ENCODE measurements at regions not wholly inside any gene's neighbourhood (a gene's known extent, or its start where the extent isn't known, plus 50 kb on each side); places are given as distances from the start of the nearest gene placed in this dataset.
"Not testable (repeated sequence)": the region's sequence is repeated elsewhere in the genome, so short reads cannot be mapped to it uniquely, and the experiment has no call there.

DNA sequence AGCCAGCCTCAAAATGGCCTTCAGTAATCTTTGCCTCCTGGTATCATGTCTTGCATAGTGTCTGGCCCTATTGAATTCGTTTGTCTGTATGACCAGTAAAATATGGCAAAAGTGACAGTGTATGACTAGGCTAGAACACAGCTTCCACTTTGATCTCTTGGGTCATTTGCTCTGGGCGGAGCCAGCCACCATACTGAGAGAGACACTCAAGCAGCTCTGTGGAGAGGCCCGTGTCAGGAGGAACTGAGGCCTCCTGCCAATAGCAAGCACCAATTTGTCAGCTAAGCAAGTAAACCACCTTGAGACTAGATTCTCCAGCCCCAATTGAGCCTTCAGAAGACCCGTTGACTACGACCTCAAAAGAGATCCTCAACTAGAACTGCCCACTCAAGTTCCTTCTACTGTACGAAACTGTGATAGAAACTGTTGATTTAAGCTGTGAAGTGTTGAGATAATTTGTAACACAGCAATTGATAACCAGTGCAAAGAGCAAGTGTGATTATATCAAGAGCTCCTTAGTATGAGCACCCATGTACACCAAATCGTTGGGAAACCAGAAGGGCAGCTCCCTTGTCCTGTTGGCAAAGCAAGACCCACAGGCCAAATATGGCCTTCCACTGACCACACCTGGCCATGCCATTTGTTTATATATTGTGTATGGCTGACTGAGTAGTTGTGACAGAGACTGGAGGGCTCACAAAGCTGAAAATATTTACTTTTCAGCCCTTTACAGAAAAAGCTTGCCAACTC lies 52.7 kb upstream of the SERBP1 start:
- no peak overlapping the region for H3K27ac Mint-ChIP-seq
- DNase-seq (ENCODE audit: low spot score in 2 of 2) (no peak), ATAC-seq (ENCODE audit: low read depth) (no peak)
- no peaks in the 10 kb centered on the region for H3K4me1 Mint-ChIP-seq
- peaks cover 9% of the 10 kb centered on the region for H3K27me3 Mint-ChIP-seq
- H3K36me3 Mint-ChIP-seq, result no peaks in the 10 kb centered on the region
- no peaks in the 10 kb centered on the region for H3K9me3 Mint-ChIP-seq
- H3K4me3 Mint-ChIP-seq, result no peak overlapping the region

DNA sequence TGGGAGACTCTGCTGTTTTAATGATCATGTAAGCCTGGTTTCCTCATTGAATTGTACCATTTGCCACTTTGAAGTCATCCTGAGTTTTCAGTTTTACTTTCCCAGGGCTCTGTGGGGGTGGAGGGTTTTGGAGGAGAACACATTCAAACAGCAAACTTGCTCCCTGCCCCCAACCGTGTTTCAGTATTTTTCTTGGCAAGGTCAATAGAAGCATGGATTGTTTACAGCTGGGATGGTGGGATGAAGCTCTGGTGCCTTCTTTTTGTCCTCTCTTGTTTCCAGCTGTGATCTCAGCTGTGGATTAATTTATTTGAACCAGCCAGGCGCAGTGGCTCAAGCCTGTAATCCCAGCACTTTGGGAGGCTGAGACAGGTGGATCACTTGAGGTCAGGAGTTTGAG lies 54.3 kb upstream of the SERBP1 start:
- no peaks in the 10 kb centered on the region for H3K4me1 Mint-ChIP-seq
- no peak for DNase-seq (ENCODE audit: low spot score in 2 of 2)
- no peak overlapping the region for H3K27ac Mint-ChIP-seq
- H3K9me3 Mint-ChIP-seq, result no peaks in the 10 kb centered on the region
- H3K4me3 Mint-ChIP-seq, result no peak overlapping the region
- ATAC-seq (ENCODE audit: low read depth), result no peak
- no peaks in the 10 kb centered on the region for H3K36me3 Mint-ChIP-seq
- H3K27me3 Mint-ChIP-seq, result peaks cover 8% of the 10 kb centered on the region

DNA sequence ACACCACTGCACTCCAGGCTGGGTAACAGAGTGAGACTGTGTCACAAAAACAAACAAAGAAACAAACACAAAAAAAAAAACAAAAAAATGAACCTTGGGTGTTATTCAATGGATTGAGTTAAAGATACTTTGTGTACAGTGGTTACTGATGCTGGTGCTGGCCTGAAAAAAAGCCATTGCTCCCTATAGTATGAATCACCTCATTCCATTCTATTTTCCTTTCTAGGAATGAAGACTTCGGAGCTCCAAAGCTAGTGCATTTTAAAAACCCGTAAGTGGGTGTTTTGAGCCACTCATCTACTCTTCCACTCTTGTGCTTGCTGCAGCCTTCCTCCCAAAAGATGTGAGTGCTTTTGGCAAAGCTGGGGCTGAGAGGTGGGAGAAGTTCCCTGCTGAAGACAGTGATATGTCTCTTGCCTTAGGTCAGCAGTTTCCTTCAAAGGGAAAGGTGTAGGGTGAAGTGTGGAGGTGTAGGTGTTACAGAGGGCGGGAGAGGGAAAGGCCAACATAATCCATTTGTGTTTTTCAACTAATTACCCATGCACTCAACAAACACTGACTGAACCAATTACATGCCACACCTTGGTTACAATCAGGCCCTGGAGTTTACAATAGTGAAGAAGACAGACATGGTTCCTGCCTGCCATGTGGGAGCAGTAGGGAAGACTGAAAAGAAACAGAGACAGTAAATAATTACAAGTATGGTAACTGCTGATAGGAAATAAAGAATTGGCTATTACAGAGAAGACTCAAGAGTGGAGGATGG lies 55.0 kb upstream of the SERBP1 start:
- no peak overlapping the region for H3K4me3 Mint-ChIP-seq
- H3K27ac Mint-ChIP-seq, result no peak overlapping the region
- peaks cover 1% of the 10 kb centered on the region for H3K4me1 Mint-ChIP-seq
- H3K27me3 Mint-ChIP-seq, result peaks cover 9% of the 10 kb centered on the region
- H3K9me3 Mint-ChIP-seq, result no peaks in the 10 kb centered on the region
- H3K36me3 Mint-ChIP-seq, result no peaks in the 10 kb centered on the region
- DNase-seq (ENCODE audit: low spot score in 2 of 2) (no peak), ATAC-seq (ENCODE audit: low read depth) (no peak)

DNA sequence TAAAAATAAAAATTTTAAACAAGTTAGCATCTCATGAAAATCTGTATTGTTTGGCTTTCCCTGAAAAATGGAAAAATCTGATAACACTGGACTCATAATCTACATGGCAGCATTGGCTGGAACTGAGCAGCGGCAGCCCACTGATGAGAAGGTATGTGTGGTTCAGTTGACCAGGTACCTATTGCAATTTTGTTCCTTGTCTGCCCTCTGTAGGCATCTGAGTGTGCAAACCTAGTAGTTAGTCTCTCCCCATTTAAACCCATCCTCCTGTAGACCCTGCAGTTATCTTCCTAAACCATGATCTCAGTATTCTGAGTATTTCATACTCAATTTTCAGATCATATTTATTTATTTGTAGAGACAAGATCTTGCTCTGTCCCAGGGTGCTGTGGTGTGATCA lies 59.4 kb upstream of the SERBP1 start:
- Mint-ChIP-seq H3K4me1 (peaks cover 2% of the 10 kb centered on the region), H3K27ac (no peak overlapping the region), H3K27me3 (peaks cover 2% of the 10 kb centered on the region), H3K9me3 (no peaks in the 10 kb centered on the region), H3K36me3 (no peaks in the 10 kb centered on the region), H3K4me3 (no peak overlapping the region)
- ATAC-seq (ENCODE audit: low read depth), result peak; percentile 53
- DNase-seq (ENCODE audit: low spot score in 2 of 2), result no peak

DNA sequence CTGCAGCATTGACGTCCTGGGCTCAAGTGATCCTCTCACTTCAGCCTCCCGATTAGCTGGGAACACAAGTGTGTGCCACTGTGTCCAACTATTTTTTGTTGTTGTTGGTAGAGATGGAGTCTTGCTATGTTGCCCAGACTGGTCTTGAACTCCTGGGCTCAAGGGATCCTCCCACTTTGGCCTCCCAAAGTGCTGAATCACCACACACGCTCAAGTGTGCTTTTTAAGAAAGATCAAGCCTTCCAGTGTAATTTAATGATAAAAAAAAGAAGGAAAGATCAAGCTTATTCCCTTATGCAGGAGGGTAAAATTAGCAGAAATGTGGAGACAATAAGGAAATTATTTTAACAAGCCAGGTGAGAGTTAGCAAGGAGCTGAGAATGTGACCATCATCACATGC lies 61.1 kb upstream of the SERBP1 start:
- DNase-seq (ENCODE audit: low spot score in 2 of 2) (no peak), ATAC-seq (ENCODE audit: low read depth) (no peak)
- Mint-ChIP-seq H3K4me1 (peaks cover 2% of the 10 kb centered on the region), H3K9me3 (no peaks in the 10 kb centered on the region), H3K36me3 (no peaks in the 10 kb centered on the region), H3K4me3 (no peak overlapping the region), H3K27ac (no peak overlapping the region), H3K27me3 (peaks cover 2% of the 10 kb centered on the region)

DNA sequence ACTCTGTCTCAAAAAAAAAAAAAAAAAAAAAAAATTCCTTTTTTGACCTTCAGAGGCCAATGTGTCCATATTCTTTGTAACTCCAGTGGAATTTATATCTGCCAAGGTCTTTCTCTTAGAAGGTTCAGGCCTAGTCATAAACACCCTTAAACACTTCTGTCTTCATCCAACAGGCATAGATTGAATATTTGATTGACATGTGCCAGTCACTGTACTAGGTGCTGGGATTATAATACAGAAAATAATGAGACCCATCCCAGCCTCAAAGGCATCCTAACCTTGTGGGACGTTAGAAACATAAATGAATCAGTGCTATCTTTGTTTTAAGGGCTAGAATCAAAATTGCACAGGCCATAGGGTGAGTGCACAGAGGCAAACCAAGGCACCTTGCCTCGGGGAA lies 62.9 kb upstream of the SERBP1 start:
- Mint-ChIP-seq H3K4me3 (no peak overlapping the region), H3K9me3 (no peaks in the 10 kb centered on the region), H3K27ac (no peak overlapping the region), H3K27me3 (peaks cover 3% of the 10 kb centered on the region), H3K36me3 (no peaks in the 10 kb centered on the region), H3K4me1 (peaks cover 2% of the 10 kb centered on the region)
- ATAC-seq (ENCODE audit: low read depth), result no peak
- DNase-seq (ENCODE audit: low spot score in 2 of 2), result no peak

DNA sequence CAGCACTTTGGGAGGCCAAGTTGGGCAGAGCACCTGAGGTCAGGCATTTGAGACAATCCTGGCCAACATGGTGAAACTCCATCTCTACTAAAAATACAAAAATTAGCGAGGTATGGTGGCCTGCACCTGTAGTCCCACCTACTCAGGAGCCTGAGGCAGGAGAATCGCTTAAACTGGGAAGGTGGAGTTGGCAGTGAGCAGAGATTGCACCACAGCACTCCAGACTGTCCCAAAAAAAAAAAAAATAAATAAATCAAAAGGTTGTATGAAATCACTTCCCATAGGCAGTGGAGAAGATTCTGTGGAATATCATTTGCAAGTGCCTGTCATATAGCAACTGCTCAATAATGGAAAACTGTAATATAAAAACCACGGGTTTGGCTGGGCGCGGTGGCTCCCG lies 65.1 kb upstream of the SERBP1 start:
- ATAC-seq (ENCODE audit: low read depth) (no peak), DNase-seq (ENCODE audit: low spot score in 2 of 2) (no peak)
- H3K27me3 Mint-ChIP-seq, result peaks cover 2% of the 10 kb centered on the region
- no peak overlapping the region for H3K4me3 Mint-ChIP-seq
- no peaks in the 10 kb centered on the region for H3K36me3 Mint-ChIP-seq
- H3K9me3 Mint-ChIP-seq, result no peaks in the 10 kb centered on the region
- H3K27ac Mint-ChIP-seq, result no peak overlapping the region
- H3K4me1 Mint-ChIP-seq, result peaks cover under 1% of the 10 kb centered on the region

DNA sequence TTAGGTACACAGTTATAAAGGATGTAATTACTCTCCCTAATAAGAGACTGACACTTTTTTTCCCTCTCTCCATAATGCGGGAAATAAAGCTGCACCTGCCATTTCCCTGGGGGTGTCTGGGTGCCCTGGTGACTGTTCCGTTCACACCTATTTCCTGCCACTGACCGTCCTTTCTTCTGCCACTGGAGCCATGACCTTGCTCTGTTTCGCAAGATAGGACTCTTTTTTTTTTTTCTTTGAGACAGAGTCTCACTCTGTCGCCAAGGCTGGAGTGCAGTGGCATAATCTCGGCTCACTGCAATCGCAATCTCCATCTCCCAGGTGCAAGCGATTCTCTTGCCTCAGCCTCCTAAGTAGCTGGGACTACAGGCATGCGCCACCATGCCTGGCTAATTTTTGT lies 66.1 kb upstream of the SERBP1 start:
- H3K27me3 Mint-ChIP-seq, result peaks cover 2% of the 10 kb centered on the region
- peaks cover 4% of the 10 kb centered on the region for H3K4me1 Mint-ChIP-seq
- ATAC-seq (ENCODE audit: low read depth) (no peak), DNase-seq (ENCODE audit: low spot score in 2 of 2) (no peak)
- H3K36me3 Mint-ChIP-seq, result no peaks in the 10 kb centered on the region
- H3K9me3 Mint-ChIP-seq, result no peaks in the 10 kb centered on the region
- H3K4me3 Mint-ChIP-seq, result no peak overlapping the region
- no peak overlapping the region for H3K27ac Mint-ChIP-seq

DNA sequence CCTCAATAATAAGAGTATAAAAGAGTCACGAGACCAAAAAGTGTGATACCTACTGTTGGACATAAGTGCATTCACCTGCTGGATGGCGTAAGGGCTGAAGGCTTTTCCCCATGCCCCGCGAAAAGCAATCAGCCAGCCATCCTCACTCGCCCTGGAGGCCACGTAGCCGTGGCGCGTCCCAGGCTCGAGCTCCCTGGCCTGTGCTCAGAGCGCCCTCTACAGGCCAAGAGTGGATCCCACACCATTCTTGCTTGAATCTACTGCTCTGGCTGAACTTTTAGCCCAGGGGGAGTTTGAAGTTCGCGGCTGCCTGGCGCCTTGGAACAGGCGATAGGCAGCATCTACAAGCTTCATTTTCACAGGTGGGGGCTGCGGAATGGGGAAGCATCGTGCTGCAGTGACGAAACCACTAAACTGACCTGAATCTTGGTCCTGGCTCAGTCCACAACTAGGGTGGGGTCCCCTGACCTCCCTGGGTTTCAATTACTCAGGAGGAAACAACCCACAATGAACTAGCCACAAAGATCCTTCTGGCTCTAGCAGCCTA lies 70.3 kb upstream of the SERBP1 start:
- Mint-ChIP-seq H3K27me3 (peaks cover 7% of the 10 kb centered on the region), H3K27ac (no peak overlapping the region), H3K4me1 (peaks cover 4% of the 10 kb centered on the region), H3K4me3 (no peak overlapping the region), H3K9me3 (no peaks in the 10 kb centered on the region), H3K36me3 (no peaks in the 10 kb centered on the region)
- peak; percentile 98 for ATAC-seq (ENCODE audit: low read depth)
- peak; percentile 79 to 84 for DNase-seq (ENCODE audit: low spot score in 2 of 2)

DNA sequence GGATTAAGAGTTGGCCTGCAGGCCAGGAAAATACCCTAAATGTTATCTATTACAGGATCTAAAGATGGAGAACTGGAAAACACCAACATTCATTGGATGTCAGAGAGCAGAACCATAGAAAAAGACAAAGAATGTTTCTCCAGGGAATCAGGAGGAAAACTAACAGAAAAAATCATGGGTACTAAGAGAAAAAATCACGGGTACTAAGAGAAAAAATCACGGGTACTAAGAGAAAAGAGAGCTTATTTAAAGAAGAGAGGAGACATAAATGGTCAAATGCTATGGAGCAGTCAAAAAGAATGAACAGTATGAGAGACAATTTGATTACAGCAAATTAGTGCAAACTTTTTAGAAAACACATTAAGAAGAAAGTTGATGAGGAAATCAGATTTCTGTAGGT lies 73.8 kb upstream of the SERBP1 start:
- Mint-ChIP-seq H3K27ac (no peak overlapping the region), H3K4me1 (peaks cover 4% of the 10 kb centered on the region), H3K4me3 (no peak overlapping the region), H3K9me3 (no peaks in the 10 kb centered on the region), H3K27me3 (peaks cover 5% of the 10 kb centered on the region), H3K36me3 (no peaks in the 10 kb centered on the region)
- DNase-seq (ENCODE audit: low spot score in 2 of 2) (no peak), ATAC-seq (ENCODE audit: low read depth) (no peak)

DNA sequence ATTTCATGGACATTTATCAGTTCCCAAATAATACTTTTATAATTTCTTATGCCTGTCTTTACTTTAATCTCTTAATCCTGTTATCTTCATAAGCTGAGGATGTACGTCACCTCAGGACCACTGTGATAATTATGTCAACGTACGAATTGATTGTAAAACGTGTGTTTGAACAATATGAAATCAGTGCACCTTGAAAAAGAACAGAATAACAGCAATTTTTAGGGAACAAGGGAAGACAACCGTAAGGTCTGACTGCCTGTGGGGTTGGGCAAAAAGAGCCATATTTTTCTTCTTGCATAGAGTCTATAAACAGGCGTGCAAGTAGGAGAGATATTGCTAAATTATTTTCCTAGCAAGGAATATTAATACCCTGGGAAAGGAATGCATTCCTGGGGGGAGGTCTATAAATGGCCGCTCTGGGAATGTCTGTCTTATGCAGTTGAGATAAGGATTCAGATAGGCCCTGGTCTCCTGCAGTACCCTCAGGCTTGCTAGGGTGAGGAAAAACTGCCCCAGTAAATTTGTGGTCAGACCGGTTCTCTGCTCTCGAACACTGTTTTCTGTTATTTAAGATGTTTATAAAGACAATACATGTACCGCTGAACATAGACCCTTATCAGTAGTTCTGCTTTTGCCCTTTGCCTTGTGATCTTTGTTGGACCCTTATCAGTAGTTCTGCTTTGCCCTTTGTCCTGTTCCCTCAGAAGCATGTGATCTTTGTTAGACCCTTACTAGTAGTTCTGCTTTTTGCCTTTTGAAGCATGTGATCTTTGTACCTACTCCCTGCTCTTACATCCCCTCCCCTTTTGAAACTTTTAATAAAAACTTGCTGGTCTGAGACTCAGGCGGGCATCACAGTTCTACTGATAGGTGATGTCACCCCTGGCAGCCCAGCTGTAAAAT lies 83.4 kb upstream of the SERBP1 start:
- not testable (repeated sequence) for H3K4me3 Mint-ChIP-seq; H3K27me3 Mint-ChIP-seq; H3K4me1 Mint-ChIP-seq; H3K9me3 Mint-ChIP-seq; H3K27ac Mint-ChIP-seq; DNase-seq (ENCODE audit: low spot score in 2 of 2); ATAC-seq (ENCODE audit: low read depth); H3K36me3 Mint-ChIP-seq

DNA sequence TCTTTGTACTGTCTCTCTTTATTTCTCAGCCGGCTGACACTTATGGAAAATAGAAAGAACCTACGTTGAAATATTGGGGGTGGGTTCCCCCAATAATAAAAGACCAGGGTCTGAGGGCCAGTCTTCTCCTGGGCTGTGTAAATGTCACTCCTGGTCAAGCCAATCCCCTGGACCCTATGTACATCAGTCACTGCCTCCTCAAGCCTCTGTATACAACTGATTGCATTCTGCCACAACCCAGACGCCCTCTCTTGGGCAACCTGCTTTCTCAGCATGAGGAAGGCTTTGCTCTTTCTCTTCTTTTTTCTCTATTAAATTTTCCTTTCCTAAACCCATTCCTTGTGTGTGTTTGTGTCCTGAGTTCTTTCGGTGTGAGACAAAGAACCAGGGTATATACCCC lies 84.1 kb upstream of the SERBP1 start:
- no peak overlapping the region for H3K4me3 Mint-ChIP-seq
- H3K4me1 Mint-ChIP-seq, result no peaks in the 10 kb centered on the region
- H3K9me3 Mint-ChIP-seq, result peaks cover 6% of the 10 kb centered on the region

DNA sequence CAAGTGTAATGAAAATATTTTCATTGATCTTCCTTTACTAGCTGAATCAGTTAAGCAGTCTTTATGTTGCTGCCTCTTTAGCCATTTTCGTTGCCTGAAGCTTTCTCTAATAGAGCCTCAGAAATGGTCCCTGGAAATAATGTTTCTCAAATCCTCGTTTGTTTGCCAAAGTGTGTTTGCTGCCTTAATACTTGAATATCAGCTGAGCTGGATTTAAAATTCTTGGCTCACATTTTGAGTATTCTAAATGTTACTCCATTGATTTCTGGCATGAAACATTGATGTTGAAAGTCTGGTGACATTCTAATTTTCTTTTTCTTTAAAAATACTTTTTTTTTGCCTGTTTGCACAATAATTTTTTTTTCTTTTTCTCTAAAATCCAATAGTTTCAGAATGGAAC lies 84.6 kb upstream of the SERBP1 start:
- ATAC-seq (ENCODE audit: low read depth) (no peak), DNase-seq (ENCODE audit: low spot score in 2 of 2) (no peak)
- H3K27me3 Mint-ChIP-seq, result peaks cover 3% of the 10 kb centered on the region
- peaks cover 6% of the 10 kb centered on the region for H3K9me3 Mint-ChIP-seq
- H3K36me3 Mint-ChIP-seq, result no peaks in the 10 kb centered on the region
- H3K4me3 Mint-ChIP-seq, result no peak overlapping the region
- no peaks in the 10 kb centered on the region for H3K4me1 Mint-ChIP-seq
- H3K27ac Mint-ChIP-seq, result no peak overlapping the region

More for the DNA sequence above, 84.1 kb upstream of the SERBP1 start:
- Mint-ChIP-seq H3K27me3 (peaks cover 3% of the 10 kb centered on the region), H3K36me3 (no peaks in the 10 kb centered on the region), H3K27ac (no peak overlapping the region)
- ATAC-seq (ENCODE audit: low read depth) (no peak), DNase-seq (ENCODE audit: low spot score in 2 of 2) (no peak)

All from memory B cell (primary cell).